PC-3 (cell line): ENCODE measurements at regions not wholly inside any gene's neighbourhood (a gene's known extent, or its start where the extent isn't known, plus 50 kb on each side); places are given as distances from the start of the nearest gene placed in this dataset.

ENCODE experiments used
- ATAC-seq: fragments of 200-7000 bp; cut with Tn5 transposase; 2 replicates; pipeline ENCODE4 v1.9.1; 2020; ENCODE audit warnings: mild to moderate bottlenecking, moderate library complexity
- BruUV-seq: library from RNA; stranded (reverse); fragments of 400-500 nt; replicated peaks from 2 replicates; lab custom pipeline; 2021; lab: Mats Ljungman, UMichigan
- CTCF ChIA-PET: fragments of 300-600 bp; sonication (Branson Sonifier 250); formaldehyde crosslinking; loops from one replicate; lab custom pipeline; 2022; ENCODE audit warnings: antibody characterized with exemption; lab: Charles Lee
- POLR2A ChIA-PET: fragments of 300-600 bp; sonication (Branson Sonifier 250); formaldehyde crosslinking; loops from one replicate; lab custom pipeline; 2022; ENCODE audit warnings: antibody characterized with exemption; ENCODE audit not compliant: unreplicated experiment; lab: Charles Lee
- DNase-seq: peaks from one replicate; pipeline ENCODE4 v3.0.0-alpha.2; 2015
- H2AFZ ChIP-seq: fragments of 300-600 bp; sonication (generic); 2 replicates; pipeline ENCODE4 v1.6.0; 2016; ENCODE audit warnings: antibody characterized with exemption, low read length
- H3F3A ChIP-seq: fragments of 300-600 bp; sonication (generic); one replicate; pipeline ENCODE4 v1.6.0; 2017; ENCODE audit warnings: antibody characterized with exemption, low read length, control low read depth, mild to moderate bottlenecking; ENCODE audit not compliant: unreplicated experiment
- H3K27ac ChIP-seq: fragments of 300-600 bp; sonication (generic); 2 replicates; pipeline ENCODE4 v1.5.1; 2016; ENCODE audit warnings: mild to moderate bottlenecking, low read length
- H3K27me3 ChIP-seq: fragments of 300-600 bp; sonication (generic); 2 replicates; pipeline ENCODE4 v1.6.1; 2016; ENCODE audit warnings: low read length, mixed read lengths
- H3K36me3 ChIP-seq: fragments of 300-600 bp; sonication (generic); 2 replicates; pipeline ENCODE4 v1.6.1; 2016; ENCODE audit warnings: low read depth, mixed run types, low read length, mixed read lengths
- H3K4me1 ChIP-seq: fragments of 300-600 bp; sonication (generic); 2 replicates; pipeline ENCODE4 v1.5.1; 2016; ENCODE audit warnings: low read length; ENCODE audit not compliant: insufficient read depth
- H3K4me2 ChIP-seq: fragments of 300-600 bp; sonication (generic); 2 replicates; pipeline ENCODE4 v1.6.0; 2016; ENCODE audit warnings: low read length
- H3K4me3 ChIP-seq: fragments of 300-600 bp; sonication (generic); 2 replicates; pipeline ENCODE4 v1.5.1; 2016; ENCODE audit warnings: mild to moderate bottlenecking, low read length, mixed read lengths
- H3K79me2 ChIP-seq: fragments of 300-600 bp; sonication (generic); 2 replicates; pipeline ENCODE4 v1.6.1; 2017; ENCODE audit warnings: low read length, mixed read lengths
- H3K9ac ChIP-seq: fragments of 300-600 bp; sonication (generic); 2 replicates; pipeline ENCODE4 v1.6.0; 2016; ENCODE audit warnings: mild to moderate bottlenecking, low read length
- H3K9me2 ChIP-seq: fragments of 300-600 bp; sonication (generic); replicated peaks from 2 replicates; pipeline ENCODE4 v1.6.1; 2016; ENCODE audit warnings: mixed run types, low read length, mixed read lengths
- H3K9me3 ChIP-seq: fragments of 300-600 bp; sonication (generic); 2 replicates; pipeline ENCODE4 v1.6.1; 2016; ENCODE audit warnings: low read length, mixed read lengths
- H4K20me1 ChIP-seq: fragments of 300-600 bp; sonication (generic); 2 replicates; pipeline ENCODE4 v1.6.1; 2016; ENCODE audit warnings: low read length, mixed read lengths
- EZH2 ChIP-seq: fragments of 300-600 bp; sonication (generic); IDR thresholded peaks from one replicate; pipeline ENCODE4 v1.6.1; 2017; ENCODE audit warnings: antibody characterized with exemption, mild to moderate bottlenecking, low read length; ENCODE audit not compliant: unreplicated experiment
- EZH2phosphoT487 ChIP-seq: fragments of 300-600 bp; sonication (generic); IDR thresholded peaks from 2 replicates; pipeline ENCODE4 v1.6.1; 2018; ENCODE audit warnings: mild to moderate bottlenecking, antibody characterized with exemption, low read length, borderline replicate concordance
- intact Hi-C: fragments of 100-400 bp; cut with micrococcal nuclease; formaldehyde crosslinking; loops from 2 replicates; pipeline ENCODE4 v1.9.0; 2023
- TF ChIP-seq, protein P1 (sequence below): fragments of 300-600 bp; sonication (generic); conservative IDR thresholded peaks from 2 replicates; pipeline ENCODE4 v1.5.1; 2017; ENCODE audit warnings: antibody characterized with exemption, low read depth, mild to moderate bottlenecking, low read length

DNA sequence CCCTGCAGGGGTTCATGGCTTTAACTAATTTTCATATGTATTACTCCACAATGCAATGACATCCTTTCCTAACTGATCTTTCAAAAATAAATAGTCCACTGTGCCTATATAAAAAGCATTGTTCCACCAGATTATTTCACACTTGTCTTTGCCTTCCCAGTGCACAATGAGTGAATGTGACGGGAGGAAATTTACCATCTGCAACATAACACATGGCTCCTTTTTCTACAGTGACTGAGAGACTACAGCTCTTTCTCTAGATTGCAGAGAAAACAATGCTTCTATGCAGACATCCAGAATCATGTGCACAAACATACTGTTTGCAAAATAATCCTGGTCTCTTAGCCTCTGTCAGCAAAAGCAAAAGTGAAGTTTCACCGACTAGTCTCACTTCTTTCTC lies 483.7 kb upstream of the PIK3R1 start:
- DNase-seq, result no peak
- H3K9me3 ChIP-seq, result no peaks in the 10 kb centered on the region
- H3K9ac ChIP-seq, result no peak overlapping the region
- H3K4me1 ChIP-seq, result no peaks in the 10 kb centered on the region
- H3K4me2 ChIP-seq, result no peak overlapping the region
- H3K27ac ChIP-seq, result no peak overlapping the region
- ChIA-PET CTCF (no interaction called here), POLR2A (no interaction called here)
- no peaks in the 10 kb centered on the region for H3K36me3 ChIP-seq
- H3K4me3 ChIP-seq, result no peak overlapping the region
- no peak overlapping the region for H2AFZ ChIP-seq
- no peaks in the 10 kb centered on the region for H3K9me2 ChIP-seq
- ATAC-seq, result no peak
- intact Hi-C loops, result no loop called here
- H4K20me1 ChIP-seq, result no peaks in the 10 kb centered on the region
- no TSS peak for BruUV-seq
- H3K27me3 ChIP-seq, result peaks cover 30% of the 10 kb centered on the region
- H3K79me2 ChIP-seq, result no peaks in the 10 kb centered on the region
- TF ChIP-seq, protein P1, sequence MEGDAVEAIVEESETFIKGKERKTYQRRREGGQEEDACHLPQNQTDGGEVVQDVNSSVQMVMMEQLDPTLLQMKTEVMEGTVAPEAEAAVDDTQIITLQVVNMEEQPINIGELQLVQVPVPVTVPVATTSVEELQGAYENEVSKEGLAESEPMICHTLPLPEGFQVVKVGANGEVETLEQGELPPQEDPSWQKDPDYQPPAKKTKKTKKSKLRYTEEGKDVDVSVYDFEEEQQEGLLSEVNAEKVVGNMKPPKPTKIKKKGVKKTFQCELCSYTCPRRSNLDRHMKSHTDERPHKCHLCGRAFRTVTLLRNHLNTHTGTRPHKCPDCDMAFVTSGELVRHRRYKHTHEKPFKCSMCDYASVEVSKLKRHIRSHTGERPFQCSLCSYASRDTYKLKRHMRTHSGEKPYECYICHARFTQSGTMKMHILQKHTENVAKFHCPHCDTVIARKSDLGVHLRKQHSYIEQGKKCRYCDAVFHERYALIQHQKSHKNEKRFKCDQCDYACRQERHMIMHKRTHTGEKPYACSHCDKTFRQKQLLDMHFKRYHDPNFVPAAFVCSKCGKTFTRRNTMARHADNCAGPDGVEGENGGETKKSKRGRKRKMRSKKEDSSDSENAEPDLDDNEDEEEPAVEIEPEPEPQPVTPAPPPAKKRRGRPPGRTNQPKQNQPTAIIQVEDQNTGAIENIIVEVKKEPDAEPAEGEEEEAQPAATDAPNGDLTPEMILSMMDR, result no peak
- TF ChIP-seq EZH2phosphoT487, result no peak
- no peak for TF ChIP-seq EZH2
- H3F3A ChIP-seq, result no peaks in the 10 kb centered on the region

DNA sequence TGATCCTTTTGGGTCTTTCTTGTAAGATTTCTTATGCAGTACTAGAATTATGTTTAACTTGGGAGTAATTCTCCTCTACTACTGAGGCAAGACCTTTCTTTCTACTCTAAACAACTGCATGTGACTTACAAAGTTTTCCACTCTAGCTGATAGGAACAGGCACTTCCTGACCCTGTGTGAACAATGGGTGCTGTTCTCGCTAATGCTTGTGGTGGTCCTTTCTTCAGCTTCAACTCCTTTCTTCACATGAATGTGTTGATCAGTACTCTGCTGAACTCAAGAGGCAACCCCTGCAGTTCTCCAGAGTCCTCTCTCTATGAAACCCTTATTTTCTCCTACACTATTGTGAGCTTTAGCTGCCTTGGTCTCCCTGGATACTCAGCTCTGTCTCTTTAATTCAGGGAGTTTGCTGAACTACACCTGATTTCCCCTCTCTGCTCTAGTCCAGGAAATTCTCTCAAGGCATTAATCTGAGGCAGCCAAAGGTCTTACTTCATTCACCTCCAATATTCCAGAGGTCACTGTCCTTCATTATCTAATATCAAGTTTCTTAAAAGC lies 484.6 kb upstream of the PIK3R1 start:
- Histone ChIP-seq H3K9me3 (no peaks in the 10 kb centered on the region), H4K20me1 (no peaks in the 10 kb centered on the region), H3K4me2 (no peak overlapping the region), H3K4me3 (no peak overlapping the region), H3K27ac (no peak overlapping the region), H3K4me1 (no peaks in the 10 kb centered on the region), H3K27me3 (peaks cover 36% of the 10 kb centered on the region), H3F3A (no peaks in the 10 kb centered on the region), H2AFZ (no peak overlapping the region), H3K9me2 (no peaks in the 10 kb centered on the region), H3K79me2 (no peaks in the 10 kb centered on the region), H3K9ac (no peak overlapping the region), H3K36me3 (no peaks in the 10 kb centered on the region)
- POLR2A ChIA-PET, result no interaction called here
- DNase-seq (no peak), ATAC-seq (no peak)
- no TSS peak for BruUV-seq
- CTCF ChIA-PET, result no interaction called here
- TF ChIP-seq EZH2, result no peak
- no peak for TF ChIP-seq EZH2phosphoT487
- TF ChIP-seq, protein P1, result no peak
- intact Hi-C loops, result no loop called here

DNA sequence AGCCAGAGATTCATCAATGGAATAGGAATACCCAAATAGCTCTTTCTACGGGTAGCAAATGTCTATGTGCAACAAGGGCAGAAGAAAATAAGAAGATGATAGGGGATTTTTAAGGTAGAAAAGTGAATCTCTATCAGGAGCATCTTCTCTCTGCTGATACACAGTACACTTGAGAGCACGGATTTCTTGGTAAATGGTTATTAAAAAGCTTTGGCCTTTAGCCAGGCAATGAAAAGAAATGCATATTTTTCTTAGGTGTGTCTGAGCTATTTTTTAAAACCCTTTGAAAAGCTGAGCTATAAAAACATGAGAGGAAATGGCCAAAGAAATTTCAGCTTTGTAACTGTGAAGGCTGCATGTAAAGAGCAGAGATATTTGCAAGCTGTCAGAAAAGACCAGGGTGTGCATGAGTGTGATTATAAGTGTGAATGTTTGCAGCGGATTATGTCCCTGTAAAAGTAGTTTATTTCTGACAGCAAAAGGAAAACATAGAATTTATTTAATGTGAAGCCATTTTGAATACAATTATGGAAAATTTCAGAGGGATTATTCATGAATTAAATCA lies 487.1 kb upstream of the PIK3R1 start:
- no peak overlapping the region for H3K27ac ChIP-seq
- peaks cover 44% of the 10 kb centered on the region for H3K27me3 ChIP-seq
- no peaks in the 10 kb centered on the region for H3F3A ChIP-seq
- no TSS peak for BruUV-seq
- H3K4me1 ChIP-seq, result no peaks in the 10 kb centered on the region
- H3K79me2 ChIP-seq, result no peaks in the 10 kb centered on the region
- no peak overlapping the region for H3K4me3 ChIP-seq
- intact Hi-C loops, result no loop called here
- H3K9ac ChIP-seq, result no peak overlapping the region
- H3K4me2 ChIP-seq, result no peak overlapping the region
- H3K9me2 ChIP-seq, result no peaks in the 10 kb centered on the region
- no peak for TF ChIP-seq EZH2phosphoT487
- TF ChIP-seq, protein P1, result no peak
- POLR2A ChIA-PET, result no interaction called here
- DNase-seq, result no peak
- no peak for ATAC-seq
- H3K9me3 ChIP-seq, result no peaks in the 10 kb centered on the region
- no peaks in the 10 kb centered on the region for H4K20me1 ChIP-seq
- CTCF ChIA-PET, result no interaction called here
- H3K36me3 ChIP-seq, result no peaks in the 10 kb centered on the region
- H2AFZ ChIP-seq, result no peak overlapping the region
